HG02588 (cell line): ENCODE measurements at regions not wholly inside any gene's neighbourhood (a gene's known extent, or its start where the extent isn't known, plus 50 kb on each side); places are given as distances from the start of the nearest gene placed in this dataset.

ENCODE experiments used
- ATAC-seq: cut with Tn5 transposase; IDR thresholded peaks from one replicate; pipeline ENCODE4 v1.9.1; 2021; ENCODE audit warnings: mild to moderate bottlenecking, moderate library complexity; ENCODE audit not compliant: unreplicated experiment

- no peak for ATAC-seq
These were observed 172.3 kb upstream of the IRX6 start for GRCh38 chr16:55151561-55152305.

DNA sequence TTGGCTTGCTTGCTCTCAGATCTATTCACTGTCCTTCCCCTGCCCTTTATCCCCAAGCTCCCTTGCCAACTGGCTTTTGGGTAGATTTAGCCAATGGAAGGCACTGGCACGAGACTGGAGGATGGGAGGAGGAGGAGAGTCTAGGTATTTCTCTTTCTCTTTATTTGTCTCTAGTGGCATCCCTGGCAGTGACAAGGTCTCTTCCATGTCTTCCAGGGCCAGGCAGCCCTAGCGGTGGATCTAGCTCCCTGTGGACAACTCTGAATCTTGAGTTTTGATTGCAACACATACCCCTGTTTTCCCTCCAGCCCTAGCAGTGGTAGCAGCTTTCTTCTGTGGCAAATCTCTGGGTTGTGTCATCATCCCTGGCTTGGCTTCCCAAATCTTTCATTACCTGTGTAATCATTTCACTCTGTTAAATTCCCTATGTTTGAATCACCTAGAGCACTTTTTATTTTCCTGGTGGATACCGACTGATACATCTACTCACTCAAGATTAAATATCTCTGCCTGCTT lies 171.1 kb upstream of the IRX6 start:
- no peak for ATAC-seq

GRCh38 chr16:55154262-55154661 lies 169.7 kb upstream of the IRX6 start:
- no peak for ATAC-seq

DNA sequence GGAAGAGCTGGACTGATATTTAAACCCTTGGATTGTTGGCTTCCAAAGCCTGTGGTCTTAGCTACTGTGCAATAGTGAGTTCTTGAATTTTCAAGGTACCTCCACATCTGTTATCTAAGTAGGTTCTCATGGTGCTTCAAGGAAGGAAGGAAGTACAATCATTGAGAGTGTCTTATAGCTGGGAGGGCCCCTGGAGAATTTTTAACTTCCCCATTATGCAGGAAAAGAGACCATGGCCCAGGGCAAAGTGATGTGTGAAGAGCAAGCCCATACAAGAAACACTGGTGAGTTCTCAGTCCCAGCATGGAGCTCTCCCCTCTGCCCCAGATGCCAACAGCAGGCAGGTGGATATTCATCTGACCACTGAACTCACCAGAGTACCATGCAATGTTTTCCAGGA lies 169.0 kb upstream of the IRX6 start:
- no peak for ATAC-seq

DNA sequence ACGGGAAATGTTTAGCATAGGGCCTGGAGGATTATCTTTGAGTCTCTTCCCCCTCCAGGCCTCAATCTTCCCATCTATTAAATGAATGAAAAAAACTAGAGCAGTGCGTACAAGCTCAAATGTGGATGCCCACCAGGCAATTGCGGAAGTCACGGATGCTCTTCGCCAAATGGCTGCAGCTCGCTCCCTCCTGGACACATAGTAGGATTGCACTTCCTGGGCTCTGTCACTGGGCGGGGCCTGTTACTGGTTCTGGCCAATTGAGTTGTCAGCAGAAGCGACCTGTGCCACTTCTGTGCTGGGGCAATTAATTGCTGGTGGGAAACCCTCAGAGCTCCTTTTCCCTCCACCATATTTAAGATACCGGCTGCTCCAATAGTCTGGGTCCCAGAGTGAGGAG lies 168.2 kb upstream of the IRX6 start:
- no peak for ATAC-seq

- no peak for ATAC-seq
These were observed 154.2 kb upstream of the IRX6 start for GRCh38 chr16:55169780-55170179.

DNA sequence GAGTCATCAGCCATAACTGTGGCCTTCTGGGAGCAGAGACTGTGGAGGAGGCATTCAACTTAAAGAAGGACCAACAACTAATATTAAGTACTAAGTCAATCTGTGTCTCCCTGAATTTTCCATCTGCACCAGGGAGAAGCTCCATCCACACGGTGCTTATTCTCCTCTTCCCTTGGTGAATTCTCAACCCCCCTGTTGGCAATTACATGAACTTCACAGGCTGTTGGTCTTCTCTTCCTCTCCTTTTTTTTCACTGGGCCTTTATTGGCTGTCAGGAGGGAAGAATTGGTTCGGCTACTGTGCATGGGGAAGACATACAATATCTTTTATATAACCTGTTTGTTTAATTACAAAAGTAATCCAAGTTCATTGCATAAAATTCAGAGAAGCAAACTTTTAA lies 152.8 kb upstream of the IRX6 start:
- no peak for ATAC-seq

- ATAC-seq = no peak
These were observed 148.6 kb upstream of the IRX6 start for GRCh38 chr16:55175389-55175788.

GRCh38 chr16:55176901-55177300 lies 147.1 kb upstream of the IRX6 start:
- no peak for ATAC-seq

- ATAC-seq = no peak
These were observed 144.6 kb upstream of the IRX6 start for GRCh38 chr16:55179411-55179810.

DNA sequence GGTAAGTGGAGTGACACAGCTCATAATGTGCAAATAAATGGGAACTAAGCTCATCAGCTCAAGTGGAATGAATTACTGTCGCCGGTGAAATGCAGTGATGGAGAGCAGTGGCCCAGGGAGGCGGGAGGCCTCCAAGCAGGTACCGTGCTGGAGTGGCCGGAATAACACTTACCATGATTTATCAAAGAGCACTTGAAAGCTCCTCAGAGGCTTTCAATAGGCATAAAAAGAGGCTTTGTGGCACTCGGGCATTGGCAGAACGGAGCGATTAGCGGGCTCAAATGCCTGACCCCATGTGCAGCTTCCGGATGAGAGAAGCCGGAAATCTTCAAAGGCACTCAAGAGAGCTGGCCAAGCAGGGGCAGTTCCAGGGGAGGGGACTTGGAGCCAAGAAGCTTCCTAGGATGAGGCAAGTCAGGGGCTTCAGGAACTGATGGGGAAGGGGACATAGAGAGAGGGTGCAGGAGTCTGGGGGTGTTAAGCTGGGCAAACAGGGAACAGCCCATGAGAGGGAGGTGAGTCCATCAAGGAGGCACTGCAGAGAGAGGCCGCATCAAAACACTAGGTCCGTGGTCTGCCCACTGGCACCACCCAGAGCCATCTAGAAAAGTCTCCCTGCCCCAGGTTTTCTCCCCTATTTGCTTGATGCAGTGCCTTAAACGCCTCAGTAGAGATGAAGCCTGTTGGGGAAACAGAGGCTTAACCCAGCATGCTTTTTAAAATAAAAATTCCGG lies 144.0 kb upstream of the IRX6 start:
- no peak for ATAC-seq

DNA sequence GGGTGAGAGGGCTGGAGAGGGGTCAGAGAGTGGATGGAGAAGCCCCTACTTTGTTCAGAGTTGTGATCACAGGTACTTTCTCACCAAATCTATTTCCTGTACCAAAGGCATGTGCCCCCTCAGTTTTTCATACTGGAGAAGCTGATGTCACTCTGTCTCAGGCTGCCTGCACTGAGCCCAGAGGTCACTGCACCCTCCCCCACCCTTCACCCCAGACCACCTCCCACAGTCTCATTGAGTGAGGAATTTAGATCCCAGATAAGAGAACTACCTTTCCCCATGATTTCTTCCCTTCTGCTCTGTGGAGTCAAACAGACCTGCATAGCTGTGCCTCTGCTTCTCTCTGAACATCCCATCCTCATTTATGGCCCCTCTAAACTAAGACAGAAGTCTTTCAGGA lies 140.0 kb upstream of the IRX6 start:
- no peak for ATAC-seq

DNA sequence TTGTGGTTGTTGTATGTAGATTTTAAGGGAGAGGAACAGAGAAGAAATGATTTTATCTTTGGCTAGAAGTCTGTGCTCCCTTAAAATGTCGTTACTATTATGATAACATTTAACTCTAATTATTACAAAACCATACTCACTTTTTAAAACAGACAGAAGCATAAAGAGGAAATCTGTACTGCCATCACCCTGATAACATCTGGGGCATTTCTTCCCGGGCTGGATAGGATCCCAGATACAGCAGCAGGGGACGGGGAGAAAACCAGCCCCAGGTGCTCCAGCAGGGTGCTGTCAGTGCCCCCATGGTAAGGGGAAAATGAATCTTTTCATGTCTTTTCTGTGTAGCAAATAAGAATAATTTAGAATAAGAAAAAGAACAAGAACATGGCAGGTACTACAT lies 139.4 kb upstream of the IRX6 start:
- ATAC-seq = no peak

DNA sequence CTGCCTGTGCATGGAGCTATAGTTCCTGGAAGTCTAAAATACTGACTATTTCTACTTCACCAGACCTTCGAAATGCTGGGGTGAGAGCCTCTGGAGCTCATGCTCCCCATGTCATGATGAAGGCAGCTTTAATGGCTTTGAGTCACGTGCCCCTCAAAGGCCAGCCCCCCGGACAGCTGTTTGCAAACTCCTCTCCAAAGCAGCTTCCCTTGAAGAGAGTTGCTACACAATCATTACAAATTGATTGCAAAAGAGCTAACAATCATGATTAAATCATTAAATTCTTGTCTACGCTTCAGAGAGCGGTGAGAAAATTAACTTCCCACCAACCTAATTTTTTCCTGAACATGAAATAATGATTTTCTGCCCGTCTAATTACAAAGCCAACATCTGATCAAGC lies 134.8 kb upstream of the IRX6 start:
- no peak for ATAC-seq

- no peak for ATAC-seq
These were observed 134.0 kb upstream of the IRX6 start for GRCh38 chr16:55189682-55190636.

- no peak for ATAC-seq
These were observed 131.3 kb upstream of the IRX6 start for GRCh38 chr16:55192734-55193133.

DNA sequence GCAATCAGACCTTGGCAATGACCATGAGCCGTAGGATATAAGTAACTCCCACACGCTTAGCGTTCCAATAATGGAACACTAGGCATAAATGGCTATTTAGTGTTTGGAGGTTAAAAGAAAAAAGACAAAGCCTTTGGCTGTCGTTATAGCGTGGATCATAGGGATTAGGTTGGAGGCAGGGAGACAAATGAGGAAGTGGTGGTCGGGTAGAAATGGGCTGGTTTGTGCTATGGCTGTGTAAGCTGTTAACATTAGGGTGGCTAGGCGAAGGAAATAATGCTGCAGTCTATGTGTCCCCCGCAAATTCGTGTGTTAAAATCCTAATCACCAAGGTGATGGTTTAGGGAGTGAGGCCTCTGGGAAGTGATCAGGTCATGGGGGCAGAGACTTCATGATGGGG lies 120.4 kb upstream of the IRX6 start:
- ATAC-seq = no peak

DNA sequence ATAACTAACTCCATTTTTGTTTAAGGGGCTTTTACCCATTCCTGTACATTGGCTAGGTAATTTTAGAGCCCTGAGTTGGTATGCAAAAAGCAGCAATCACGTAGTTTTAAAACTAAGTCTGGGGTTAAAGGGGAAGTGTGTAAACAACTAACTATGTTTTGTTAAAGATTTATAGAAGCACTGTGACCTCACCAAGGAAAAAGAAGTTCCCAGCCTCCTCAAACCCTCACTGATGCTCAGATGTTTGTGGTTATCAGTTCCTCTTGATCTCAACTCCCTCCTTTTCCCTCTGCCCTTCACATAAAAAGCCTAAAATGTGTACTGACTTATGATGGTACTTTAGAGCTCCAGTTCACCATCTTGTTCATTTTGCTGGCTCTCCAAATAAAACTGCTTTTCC lies 119.9 kb upstream of the IRX6 start:
- ATAC-seq = peak; percentile 66

- no peak for ATAC-seq
These were observed 119.1 kb upstream of the IRX6 start for GRCh38 chr16:55204923-55205322.

DNA sequence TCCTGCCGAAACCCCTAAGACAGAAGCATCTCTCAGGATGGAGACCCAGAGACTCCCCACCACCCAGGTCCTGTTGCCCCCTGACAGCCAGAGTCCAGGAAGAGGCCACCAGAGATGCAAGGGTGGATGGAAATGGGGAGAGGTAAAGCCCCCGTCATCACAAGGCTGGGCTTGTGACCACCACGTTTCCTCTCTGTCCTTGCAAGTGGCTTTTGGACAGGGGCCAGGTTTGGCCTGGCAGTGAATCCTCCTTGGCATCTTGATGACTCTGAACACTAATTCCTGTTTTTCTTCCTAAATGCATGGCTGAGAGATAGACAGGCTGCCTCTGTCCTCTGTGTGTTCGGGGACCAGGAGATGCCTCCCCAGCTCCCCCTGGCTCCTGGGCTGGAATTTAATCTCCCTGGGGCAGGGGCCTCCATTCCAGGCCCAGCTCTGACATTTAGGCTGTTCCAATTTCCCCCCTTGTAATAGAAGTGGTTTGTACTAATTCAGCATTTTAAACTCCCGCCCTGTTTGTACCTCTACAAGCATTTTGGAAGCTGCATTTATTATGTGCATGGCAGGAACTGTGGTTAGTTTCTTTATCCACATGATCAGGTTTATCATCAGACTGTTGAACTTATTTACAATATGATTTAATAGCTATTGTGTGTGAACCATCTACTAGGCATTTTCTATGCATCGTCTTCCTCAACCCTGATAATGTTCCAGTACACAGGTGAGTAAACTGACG lies 116.1 kb upstream of the IRX6 start:
- no peak for ATAC-seq

DNA sequence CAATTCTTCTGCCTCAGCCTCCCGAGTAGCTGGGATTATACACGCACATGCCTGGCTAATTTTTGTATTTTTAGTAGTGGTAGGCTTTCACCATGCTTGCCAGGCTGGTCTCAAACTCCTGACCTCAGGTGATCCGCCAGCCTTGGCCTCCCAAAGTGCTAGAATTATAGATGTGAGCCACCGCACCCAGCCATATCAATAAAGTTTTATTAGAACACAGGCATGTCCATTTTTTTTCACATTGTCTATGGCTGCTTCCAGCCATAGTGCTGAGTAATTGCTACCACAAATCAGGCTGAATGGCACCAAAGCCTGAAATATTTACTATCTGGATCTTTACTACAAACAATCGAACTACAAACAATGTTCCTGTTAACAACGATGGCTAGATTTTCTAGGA lies 114.4 kb upstream of the IRX6 start:
- ATAC-seq = no peak
